ENCODE measurements at regions not wholly inside any gene's neighbourhood (a gene's known extent, or its start where the extent isn't known, plus 50 kb on each side); places are given as distances from the start of the nearest gene placed in this dataset.
A peak's percentile ranks its signal among the peaks of the same experiment; 100 is the strongest.

DNA sequence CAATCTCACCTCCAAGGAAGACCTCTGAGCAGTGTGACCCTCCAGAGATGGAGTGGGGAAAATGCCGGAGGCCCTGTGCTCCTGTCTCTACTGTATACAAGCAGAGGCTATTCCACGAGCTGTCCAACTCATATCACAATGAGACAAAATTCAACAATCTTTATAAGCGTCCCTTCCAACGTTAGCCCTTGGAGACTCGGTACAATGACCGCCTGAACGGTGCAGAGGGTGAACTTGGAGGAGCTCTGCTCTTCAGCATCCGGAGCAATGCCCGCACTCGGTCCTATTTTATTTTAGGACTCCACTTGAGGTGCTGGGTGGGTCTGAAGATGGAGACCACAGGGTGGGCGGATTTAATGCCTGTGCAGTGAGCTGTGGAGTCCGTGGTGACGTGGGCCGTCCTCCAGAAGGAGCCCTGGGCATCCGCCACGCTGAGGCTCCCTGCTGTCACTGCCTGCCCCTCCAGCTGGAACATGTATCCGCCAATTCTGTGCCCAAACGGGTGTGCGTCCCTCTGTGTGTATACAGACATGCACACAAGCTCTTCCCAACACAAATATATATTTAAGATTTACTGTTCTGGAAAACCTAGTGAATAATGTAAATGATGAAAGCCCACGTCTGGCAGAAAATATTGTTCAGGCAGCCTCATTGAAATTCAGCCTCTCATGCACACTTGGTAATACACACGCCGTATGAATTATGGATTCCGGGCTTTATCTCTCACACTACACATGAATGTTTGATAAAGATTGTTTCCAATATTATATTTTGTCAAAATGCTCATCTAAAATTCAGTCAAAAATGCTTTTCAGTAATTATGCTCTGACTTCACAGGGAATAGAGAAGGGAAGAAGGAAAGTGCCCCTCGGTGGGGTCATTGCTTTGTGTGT lies 239.9 kb upstream of the ZMIZ1 start:
- DNase-seq (ENCODE audit: insufficient read length, low spot score): no peak
- no peak for FAIRE-seq
- TF ChIP-seq POLR2A (IDR thresholded peaks at IDR 0.05; ENCODE audit: low read depth, low read length): no peak

GRCh38 chr10:78829565-78829964 lies 239.2 kb upstream of the ZMIZ1 start:
- TF ChIP-seq POLR2A (IDR thresholded peaks at IDR 0.05; ENCODE audit: low read depth, low read length): no peak
- DNase-seq (ENCODE audit: insufficient read length, low spot score): no peak
- FAIRE-seq: no peak

DNA sequence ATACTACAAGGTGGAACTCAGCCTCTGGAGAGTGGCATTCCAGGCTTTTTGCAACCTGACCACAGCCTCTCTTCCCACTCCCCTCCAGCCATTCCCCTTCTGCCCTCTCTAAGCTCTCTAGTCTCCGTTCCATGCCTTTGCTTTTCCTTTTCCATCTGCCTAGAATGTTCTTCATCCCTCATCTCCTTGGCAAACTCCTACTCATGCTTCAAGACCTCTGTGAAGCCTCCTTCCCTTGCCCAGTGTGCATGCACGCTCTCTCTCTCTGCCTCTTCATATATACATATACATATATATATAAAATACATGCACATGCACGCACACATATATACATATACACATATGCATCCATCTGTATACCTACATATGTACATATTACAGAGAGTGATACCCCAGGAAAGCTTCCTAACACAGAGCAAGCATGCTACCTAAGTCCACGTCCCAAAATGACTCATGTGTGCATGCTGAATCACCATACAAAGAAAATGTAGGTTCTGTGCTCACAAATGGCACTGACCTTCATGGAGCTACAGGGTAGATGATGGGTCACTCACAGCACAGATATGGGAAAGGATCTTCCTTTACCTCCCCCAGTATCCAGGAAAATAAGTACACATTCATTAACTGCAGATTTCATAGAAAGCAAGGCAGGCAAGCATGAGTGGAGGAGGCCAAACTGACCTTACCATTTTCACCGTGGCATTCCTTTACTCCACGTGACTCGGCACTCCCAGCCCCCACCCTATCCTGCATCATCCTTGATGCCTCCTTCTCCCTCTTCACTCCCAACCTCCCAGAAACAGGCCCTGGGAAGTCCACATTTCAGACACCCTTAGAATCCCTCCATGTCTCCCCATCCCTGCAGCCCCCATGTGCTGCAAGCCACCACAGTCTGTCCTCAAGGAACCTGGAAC lies 238.4 kb upstream of the ZMIZ1 start:
- peak; percentile 34 for DNase-seq (ENCODE audit: insufficient read length, low spot score)
- FAIRE-seq: no peak
- TF ChIP-seq POLR2A (IDR thresholded peaks at IDR 0.05; ENCODE audit: low read depth, low read length): no peak

DNA sequence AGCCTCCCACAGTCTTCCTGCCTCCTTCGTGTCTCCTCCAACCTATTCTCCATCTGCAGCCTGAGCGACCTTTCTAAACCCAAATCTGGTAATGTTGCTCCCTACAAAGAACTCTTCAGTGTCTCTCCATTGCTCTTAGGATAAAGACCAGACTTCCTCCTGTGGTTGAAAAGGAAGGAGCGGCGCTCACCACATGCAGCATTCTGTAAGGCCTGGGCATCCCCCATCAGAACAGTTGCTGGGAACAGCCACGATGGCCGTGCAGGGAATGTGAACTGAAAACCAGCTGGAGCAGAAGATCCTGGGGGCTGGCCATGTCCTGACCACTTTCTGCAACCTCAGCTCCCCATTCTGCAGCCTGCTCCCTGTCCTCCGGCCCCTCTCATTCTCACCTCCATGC lies 237.8 kb upstream of the ZMIZ1 start:
- TF ChIP-seq POLR2A (IDR thresholded peaks at IDR 0.05; ENCODE audit: low read depth, low read length): no peak
- DNase-seq (ENCODE audit: insufficient read length, low spot score) (no peak), FAIRE-seq (no peak)

DNA sequence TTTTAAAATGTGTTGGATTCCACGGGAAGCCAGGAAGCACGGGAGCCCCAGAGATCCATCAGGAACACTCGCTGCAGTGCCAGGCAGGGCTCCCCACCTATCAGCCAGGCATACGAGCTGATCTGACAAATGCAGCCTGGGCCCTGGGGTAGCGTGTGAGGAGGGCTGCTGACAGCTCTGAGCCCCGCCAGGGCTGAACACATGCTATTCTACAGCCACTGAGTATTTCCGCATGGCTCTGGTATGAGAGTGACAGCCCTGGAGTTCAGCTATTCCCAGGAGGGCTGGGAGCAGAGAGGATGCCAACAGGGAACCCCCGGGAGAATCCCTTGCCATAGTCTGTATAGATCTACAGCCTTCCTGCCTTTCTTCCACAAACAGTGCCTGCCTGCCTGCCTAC lies 237.3 kb upstream of the ZMIZ1 start:
- FAIRE-seq (no peak), DNase-seq (ENCODE audit: insufficient read length, low spot score) (no peak)
- TF ChIP-seq POLR2A (IDR thresholded peaks at IDR 0.05; ENCODE audit: low read depth, low read length): no peak

- no peak for TF ChIP-seq POLR2A (IDR thresholded peaks at IDR 0.05; ENCODE audit: low read depth, low read length)
- FAIRE-seq: no peak
- DNase-seq (ENCODE audit: insufficient read length, low spot score): no peak
Measured at GRCh38 chr10:78832281-78832680, 236.5 kb upstream of the ZMIZ1 start.

DNA sequence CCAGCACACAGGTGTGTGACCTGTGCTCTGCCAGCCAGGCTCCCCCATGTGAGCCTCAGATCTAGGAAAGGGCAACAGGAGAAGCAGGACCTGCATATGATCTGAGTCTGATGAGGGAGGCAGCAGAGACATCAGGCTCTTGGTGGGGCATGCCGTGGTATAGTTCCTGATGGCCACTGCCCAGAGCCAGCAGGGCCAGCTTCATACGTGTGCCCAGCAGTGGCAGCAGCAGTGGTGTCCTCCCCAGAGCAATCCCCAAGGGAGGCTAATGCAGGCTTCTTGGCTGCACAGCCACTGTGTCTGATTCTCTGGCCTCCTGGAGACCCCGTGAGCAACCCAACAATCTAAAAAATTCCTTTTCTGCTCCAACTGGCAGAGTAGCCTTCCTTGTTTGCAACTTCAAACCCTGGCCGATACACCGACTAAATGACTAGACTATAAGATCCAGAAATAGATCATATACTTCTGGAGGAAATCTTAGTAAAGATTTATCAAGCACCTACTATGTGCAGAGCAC lies 230.6 kb upstream of the ZMIZ1 start:
- no peak for DNase-seq (ENCODE audit: insufficient read length, low spot score)
- no peak for TF ChIP-seq POLR2A (IDR thresholded peaks at IDR 0.05; ENCODE audit: low read depth, low read length)
- FAIRE-seq: no peak

- FAIRE-seq (no peak), DNase-seq (ENCODE audit: insufficient read length, low spot score) (no peak)
- no peak for TF ChIP-seq POLR2A (IDR thresholded peaks at IDR 0.05; ENCODE audit: low read depth, low read length)
Measured at GRCh38 chr10:78843495-78843894, 225.3 kb upstream of the ZMIZ1 start.

DNA sequence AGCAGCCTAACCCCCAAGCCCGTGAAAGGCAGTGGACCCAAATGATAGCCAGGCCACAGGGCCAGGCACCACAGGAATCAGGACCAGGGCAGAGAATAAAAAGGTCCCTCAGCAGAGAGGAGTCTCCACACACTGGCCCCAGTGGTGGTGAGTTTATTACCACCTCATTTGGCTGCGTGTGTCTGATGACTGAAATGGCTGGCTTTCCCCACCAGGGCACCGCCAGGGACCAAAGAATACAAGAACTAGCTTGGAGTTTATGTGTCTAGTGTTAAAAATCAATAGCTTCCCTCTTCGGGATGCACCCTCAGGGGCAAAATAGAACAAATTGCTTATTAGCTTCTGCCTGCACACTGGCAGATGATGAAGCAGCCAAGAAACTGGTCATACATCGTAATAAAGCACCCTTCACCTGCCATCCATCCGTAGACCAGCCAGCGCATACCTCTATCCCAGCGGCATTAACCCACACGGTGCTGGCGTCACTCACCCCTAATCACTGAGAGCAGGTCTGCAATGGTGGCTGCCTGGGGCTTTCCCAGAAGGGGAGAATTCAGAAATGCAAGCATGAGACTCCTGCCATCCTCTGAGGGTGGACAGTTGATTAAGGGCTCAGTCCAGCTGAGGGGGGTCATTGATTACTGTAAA lies 223.7 kb upstream of the ZMIZ1 start:
- DNase-seq (ENCODE audit: insufficient read length, low spot score) (no peak), FAIRE-seq (no peak)
- no peak for TF ChIP-seq POLR2A (IDR thresholded peaks at IDR 0.05; ENCODE audit: low read depth, low read length)

DNA sequence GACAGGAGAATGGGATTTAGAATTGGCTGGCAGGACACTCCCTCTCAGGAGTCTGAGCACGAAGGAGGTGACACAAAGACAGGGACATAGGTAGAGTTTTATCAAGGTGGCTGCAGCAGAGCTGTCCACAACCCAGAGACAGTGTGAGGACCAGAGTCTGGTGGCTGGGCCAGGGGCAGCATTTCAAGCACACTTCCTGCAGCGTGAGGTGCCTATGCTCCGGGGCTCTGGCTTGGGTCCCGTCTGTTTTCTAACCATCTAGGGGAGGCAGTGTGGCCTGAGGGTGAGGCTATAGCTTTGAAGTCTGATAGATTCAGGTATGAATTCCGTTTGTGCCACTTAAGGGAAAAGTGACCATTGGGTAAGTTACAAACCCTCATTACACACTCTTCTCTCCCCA lies 222.7 kb upstream of the ZMIZ1 start:
- TF ChIP-seq POLR2A (IDR thresholded peaks at IDR 0.05; ENCODE audit: low read depth, low read length): no peak
- FAIRE-seq: no peak
- DNase-seq (ENCODE audit: insufficient read length, low spot score): no peak

DNA sequence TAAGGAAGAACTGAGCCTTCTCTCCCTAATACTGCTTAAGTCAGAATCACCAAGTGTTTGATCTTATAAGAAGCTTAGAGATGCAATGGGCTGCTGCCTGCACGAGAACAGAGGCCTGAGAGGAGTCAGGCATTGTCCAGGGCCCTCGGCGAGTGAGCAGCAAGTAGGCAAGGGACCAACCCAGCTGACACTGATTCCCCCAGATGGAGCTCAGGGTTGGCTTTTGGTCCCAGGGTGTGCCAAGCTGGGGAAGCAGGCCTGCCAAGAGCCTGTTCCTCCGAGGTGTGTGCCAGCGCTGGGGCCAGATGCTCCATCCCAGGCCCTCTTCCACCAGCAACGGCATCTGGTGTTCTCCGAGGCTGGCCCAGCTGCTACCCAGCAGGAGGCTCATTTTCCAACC lies 222.0 kb upstream of the ZMIZ1 start:
- FAIRE-seq (no peak), DNase-seq (ENCODE audit: insufficient read length, low spot score) (no peak)
- TF ChIP-seq POLR2A (IDR thresholded peaks at IDR 0.05; ENCODE audit: low read depth, low read length): no peak

DNA sequence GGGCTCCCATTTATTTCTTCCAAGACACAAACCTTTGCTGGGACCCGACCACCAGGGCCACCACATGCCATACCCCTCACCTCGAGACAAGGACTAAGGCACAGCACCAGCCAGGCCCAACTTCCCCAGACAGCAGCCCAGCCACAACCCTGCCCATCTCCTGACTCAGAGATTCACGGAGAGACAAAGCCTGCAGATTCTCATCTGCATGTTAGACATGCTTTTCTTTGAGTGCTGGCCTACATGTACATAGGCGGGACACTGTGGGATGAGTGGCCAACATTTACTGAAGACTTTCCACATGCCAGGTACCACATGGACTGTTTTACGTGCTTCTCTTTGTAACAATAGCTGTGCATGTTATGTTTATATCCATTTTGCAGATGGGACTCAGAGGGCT lies 221.3 kb upstream of the ZMIZ1 start:
- no peak for TF ChIP-seq POLR2A (IDR thresholded peaks at IDR 0.05; ENCODE audit: low read depth, low read length)
- no peak for FAIRE-seq
- no peak for DNase-seq (ENCODE audit: insufficient read length, low spot score)

DNA sequence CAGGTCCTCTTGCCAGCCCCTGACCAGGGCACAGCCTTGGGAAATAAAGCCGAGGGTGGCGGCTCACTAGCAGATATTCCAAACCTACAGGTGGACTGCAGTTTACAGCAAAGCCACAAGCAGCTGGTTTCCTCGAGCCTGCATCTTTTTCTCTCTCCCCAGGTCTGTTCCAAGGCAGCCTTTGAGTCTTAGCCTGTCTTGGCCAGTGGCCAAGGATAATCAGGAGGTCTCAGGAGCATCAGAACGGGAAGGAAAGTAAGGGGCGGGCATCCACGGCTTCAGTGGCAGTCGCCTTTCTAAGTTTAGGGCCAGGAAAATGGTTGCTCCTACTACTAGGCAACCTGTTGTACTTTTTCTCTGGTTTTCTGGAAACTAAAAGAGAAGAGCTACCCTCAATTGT lies 219.7 kb upstream of the ZMIZ1 start:
- FAIRE-seq (no peak), DNase-seq (ENCODE audit: insufficient read length, low spot score) (no peak)
- no peak for TF ChIP-seq POLR2A (IDR thresholded peaks at IDR 0.05; ENCODE audit: low read depth, low read length)

GRCh38 chr10:78849731-78850130 lies 219.0 kb upstream of the ZMIZ1 start:
- TF ChIP-seq POLR2A (IDR thresholded peaks at IDR 0.05; ENCODE audit: low read depth, low read length): no peak
- DNase-seq (ENCODE audit: insufficient read length, low spot score): no peak
- no peak for FAIRE-seq

Measured in H54 (cell line).